Activated B cell treated with CpG ODN at 0.5 μM for 24 hours (primary cell): ENCODE measurements at regions not wholly inside any gene's neighbourhood (a gene's known extent, or its start where the extent isn't known, plus 50 kb on each side); places are given as distances from the start of the nearest gene placed in this dataset.

Experiments used
- ATAC-seq: fragments of 200-7000 bp; cut with Tn5 transposase; one replicate; pipeline ENCODE4 v1.10.0; 2021; ENCODE audit warnings: low read depth, mild to moderate bottlenecking, moderate library complexity
- CTCF ChIA-PET: fragments of 350-600 bp; sonication (Branson Sonifier 250); formaldehyde crosslinking; loops from one replicate; lab custom pipeline; 2021; ENCODE audit warnings: antibody characterized with exemption; lab: Charles Lee
- POLR2A ChIA-PET: fragments of 350-600 bp; sonication (Branson Sonifier 250); formaldehyde crosslinking; loops from one replicate; lab custom pipeline; 2021; ENCODE audit warnings: antibody characterized with exemption; lab: Charles Lee
- DNase-seq: peaks from one replicate; pipeline ENCODE4 v3.0.0; 2022
- H3K27ac Mint-ChIP-seq: one replicate; pipeline ENCODE4 v1.8.0; 2020; ENCODE audit warnings: mixed read lengths
- H3K27me3 Mint-ChIP-seq: one replicate; pipeline ENCODE4 v1.8.0; 2021; ENCODE audit warnings: mixed read lengths
- H3K36me3 Mint-ChIP-seq: one replicate; pipeline ENCODE4 v1.8.0; 2021; ENCODE audit warnings: low read depth, mixed read lengths
- H3K4me1 Mint-ChIP-seq: one replicate; pipeline ENCODE4 v1.8.0; 2021; ENCODE audit warnings: mixed read lengths
- H3K4me3 Mint-ChIP-seq: one replicate; pipeline ENCODE4 v1.8.0; 2020; ENCODE audit warnings: mild to moderate bottlenecking, mixed read lengths
- H3K9me3 Mint-ChIP-seq: one replicate; pipeline ENCODE4 v1.8.0; 2020; ENCODE audit warnings: mixed read lengths
- CTCF ChIP-seq: fragments of 200-600 bp; IDR thresholded peaks from one replicate; pipeline ENCODE4 v1.8.0; 2022; ENCODE audit warnings: antibody characterized with exemption, mild to moderate bottlenecking
- intact Hi-C: fragments of 100-400 bp; cut with micrococcal nuclease; formaldehyde crosslinking; loops from one replicate; pipeline ENCODE4 v1.15.1; 2024

GRCh38 chr13:37345391-37345790, 239.9 kb upstream of the CSNK1A1L start:
- TF ChIP-seq CTCF = no peak
- Mint-ChIP-seq H3K36me3 (no peaks in the 10 kb centered on the region), H3K9me3 (no peaks in the 10 kb centered on the region), H3K4me3 (no peak overlapping the region), H3K27me3 (no peaks in the 10 kb centered on the region), H3K27ac (no peak overlapping the region), H3K4me1 (no peaks in the 10 kb centered on the region)
- ATAC-seq = no peak
- no peak for DNase-seq
- ChIA-PET CTCF (no interaction called here), POLR2A (no interaction called here)
- intact Hi-C loops = no loop called here

- CTCF ChIA-PET = no interaction called here
- no peak for TF ChIP-seq CTCF
- no peak for DNase-seq
- Mint-ChIP-seq H3K27ac (no peak overlapping the region), H3K4me3 (no peak overlapping the region), H3K27me3 (no peaks in the 10 kb centered on the region), H3K9me3 (no peaks in the 10 kb centered on the region), H3K36me3 (no peaks in the 10 kb centered on the region), H3K4me1 (no peaks in the 10 kb centered on the region)
- ATAC-seq = no peak
- POLR2A ChIA-PET = no interaction called here
- intact Hi-C loops = no loop called here
Measured at GRCh38 chr13:37344056-37344455, 238.6 kb upstream of the CSNK1A1L start.

- ChIA-PET CTCF (no interaction called here), POLR2A (no interaction called here)
- no peaks in the 10 kb centered on the region for H3K27me3 Mint-ChIP-seq
- H3K4me1 Mint-ChIP-seq = no peaks in the 10 kb centered on the region
- ATAC-seq (no peak), DNase-seq (no peak)
- no peaks in the 10 kb centered on the region for H3K36me3 Mint-ChIP-seq
- no peaks in the 10 kb centered on the region for H3K9me3 Mint-ChIP-seq
- intact Hi-C loops = no loop called here
- H3K4me3 Mint-ChIP-seq = no peak overlapping the region
- TF ChIP-seq CTCF = no peak
- no peak overlapping the region for H3K27ac Mint-ChIP-seq
Measured at GRCh38 chr13:37342205-37342604, 236.7 kb upstream of the CSNK1A1L start.

GRCh38 chr13:37340901-37341670, 235.6 kb upstream of the CSNK1A1L start:
- Mint-ChIP-seq H3K27me3 (no peaks in the 10 kb centered on the region), H3K27ac (no peak overlapping the region), H3K4me1 (no peaks in the 10 kb centered on the region), H3K4me3 (no peak overlapping the region), H3K9me3 (no peaks in the 10 kb centered on the region), H3K36me3 (no peaks in the 10 kb centered on the region)
- no peak for TF ChIP-seq CTCF
- ChIA-PET POLR2A (no interaction called here), CTCF (no interaction called here)
- ATAC-seq (no peak), DNase-seq (no peak)
- intact Hi-C loops = no loop called here

GRCh38 chr13:37339386-37339735, 233.9 kb upstream of the CSNK1A1L start:
- DNase-seq = no peak
- intact Hi-C loops = no loop called here
- Mint-ChIP-seq H3K27me3 (no peaks in the 10 kb centered on the region), H3K27ac (no peak overlapping the region), H3K9me3 (no peaks in the 10 kb centered on the region), H3K4me3 (no peak overlapping the region), H3K4me1 (no peaks in the 10 kb centered on the region), H3K36me3 (no peaks in the 10 kb centered on the region)
- ChIA-PET CTCF (no interaction called here), POLR2A (no interaction called here)
- no peak for ATAC-seq
- TF ChIP-seq CTCF = no peak
